ACHN (cell line): ENCODE measurements at regions not wholly inside any gene's neighbourhood (a gene's known extent, or its start where the extent isn't known, plus 50 kb on each side); places are given as distances from the start of the nearest gene placed in this dataset.

Experiments used
- DNase-seq: peaks from one replicate; pipeline ENCODE4 v3.0.0-alpha.2; 2015
- in situ Hi-C: cut with HindIII; loops from 2 replicates; pipeline ENCODE4 v1.10.0; 2017; ENCODE audit warnings: low sequenced_read_pairs, low pct_ligation_motif_present, low pct_unique_long_range_greater_than_20kb

DNA sequence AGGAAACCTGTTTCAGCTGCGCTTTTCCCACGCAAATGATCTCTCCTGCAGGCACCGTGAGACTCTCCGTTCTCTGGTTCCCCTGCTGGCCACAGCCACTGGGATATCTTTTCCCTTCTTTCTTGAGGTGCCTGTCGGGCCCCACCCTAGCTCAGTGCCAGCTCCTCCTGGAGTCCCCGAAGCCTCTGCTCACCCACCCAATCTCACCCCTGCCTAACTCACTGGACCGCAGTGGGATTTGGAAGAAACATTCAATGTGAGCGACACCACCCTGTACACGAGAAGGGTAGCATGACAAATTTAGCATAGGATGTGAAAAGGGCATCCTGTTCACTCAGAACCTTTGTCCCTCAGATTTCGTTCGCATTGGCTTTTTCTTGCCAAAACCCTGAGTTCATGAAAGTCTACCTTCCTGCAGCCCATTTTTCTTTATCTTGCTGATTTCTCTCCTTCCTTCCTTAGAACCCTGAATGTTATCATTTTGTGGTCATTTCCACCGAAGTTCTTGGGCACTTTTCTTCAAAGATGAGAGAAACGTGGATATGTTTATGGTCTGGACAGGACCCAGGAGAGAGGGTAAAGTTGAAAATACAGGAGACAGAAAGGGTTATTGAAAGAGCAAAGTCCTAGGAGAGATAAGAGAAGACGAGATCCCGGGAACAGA lies 63.6 kb upstream of the ELK3 start:
- no peak for DNase-seq
- in situ Hi-C loops = no loop called here

DNA sequence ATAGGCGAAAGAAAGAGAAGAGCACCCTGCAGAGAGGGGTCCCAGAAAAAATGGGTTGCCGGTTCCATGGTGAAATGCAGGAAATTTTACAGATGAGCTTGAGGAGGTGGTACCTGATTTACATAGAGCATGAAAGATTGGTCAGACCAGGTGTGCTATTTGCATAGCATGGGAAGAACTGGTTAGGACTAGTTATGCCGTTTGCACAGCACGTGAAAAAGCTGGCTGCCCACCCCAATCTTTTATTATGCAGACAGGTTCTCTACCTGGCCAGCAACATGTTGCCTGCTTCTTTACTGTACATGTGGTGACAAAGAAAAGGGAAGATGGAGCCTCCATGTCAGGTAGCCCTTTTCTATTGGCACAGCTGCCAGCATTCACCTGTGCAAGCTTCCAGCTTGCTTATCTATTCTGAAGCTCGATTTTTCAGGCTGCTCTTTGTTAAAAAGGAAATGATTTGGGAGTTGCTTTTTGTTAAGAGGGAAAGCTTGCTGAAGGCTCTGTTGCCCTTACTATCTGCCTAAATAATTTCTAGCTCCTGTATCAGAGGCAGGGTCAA lies 62.9 kb upstream of the ELK3 start:
- in situ Hi-C loops = no loop called here

DNA sequence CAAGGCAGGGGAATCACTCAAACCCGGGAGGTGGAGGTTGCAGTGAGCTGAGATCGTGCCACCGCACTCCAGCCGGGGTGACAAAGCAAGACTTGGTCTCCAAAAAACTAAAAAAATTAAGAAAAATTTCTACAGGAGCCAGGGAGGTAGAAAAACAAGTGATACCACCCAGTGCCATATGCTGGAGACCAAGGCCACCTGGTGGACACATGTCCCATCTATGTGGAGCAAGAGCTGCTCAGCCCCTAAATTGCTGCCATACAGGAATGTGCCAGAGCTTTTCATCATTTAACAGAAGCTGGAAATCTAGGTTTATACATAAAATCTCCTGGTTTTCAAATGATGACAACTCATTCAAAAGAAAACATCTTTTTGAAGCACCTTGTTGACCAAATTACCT lies 61.4 kb upstream of the ELK3 start:
- no peak for DNase-seq
- in situ Hi-C loops = no loop called here

More for the DNA sequence above, 62.9 kb upstream of the ELK3 start:
- no peak for DNase-seq

DNA sequence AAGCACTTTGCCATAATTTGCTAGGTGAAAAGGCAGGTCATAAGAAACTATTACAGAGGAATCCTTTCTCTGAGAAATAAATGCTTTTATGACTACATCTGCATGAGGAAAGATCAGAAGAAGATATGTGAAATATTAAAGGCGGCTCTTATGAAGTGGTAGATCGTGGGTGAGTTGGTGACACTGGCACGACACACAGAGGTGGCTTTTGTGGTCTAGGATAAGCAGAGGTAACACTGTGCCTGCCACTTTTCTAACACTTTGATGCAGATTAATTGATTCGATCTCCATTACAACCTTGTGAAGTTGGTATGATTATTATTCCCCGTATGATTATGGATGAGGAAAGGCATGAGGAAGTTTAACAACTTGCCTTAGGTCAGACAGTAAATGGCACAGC lies 60.0 kb upstream of the ELK3 start:
- in situ Hi-C loops = no loop called here
- no peak for DNase-seq

DNA sequence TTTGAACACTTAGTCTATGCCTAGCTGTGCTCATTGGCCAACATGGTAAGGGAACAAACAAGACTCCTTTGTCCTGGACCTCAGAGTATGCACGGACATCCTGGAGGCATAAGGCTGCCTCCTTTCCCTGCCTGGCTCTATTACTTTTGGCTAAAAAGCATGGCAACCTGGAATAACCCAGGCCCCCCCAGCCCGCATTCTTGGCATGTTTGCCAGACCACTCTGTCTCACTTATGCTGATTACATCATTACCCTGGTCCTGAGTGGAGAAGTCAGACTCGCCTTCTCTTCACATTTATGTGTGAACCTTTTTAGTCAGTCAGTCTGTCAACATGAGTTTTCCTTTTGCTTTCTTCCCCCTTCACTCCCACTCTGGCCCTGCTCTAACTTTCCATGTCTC lies 58.0 kb upstream of the ELK3 start:
- peak; percentile 56 for DNase-seq
- in situ Hi-C loops = no loop called here

DNA sequence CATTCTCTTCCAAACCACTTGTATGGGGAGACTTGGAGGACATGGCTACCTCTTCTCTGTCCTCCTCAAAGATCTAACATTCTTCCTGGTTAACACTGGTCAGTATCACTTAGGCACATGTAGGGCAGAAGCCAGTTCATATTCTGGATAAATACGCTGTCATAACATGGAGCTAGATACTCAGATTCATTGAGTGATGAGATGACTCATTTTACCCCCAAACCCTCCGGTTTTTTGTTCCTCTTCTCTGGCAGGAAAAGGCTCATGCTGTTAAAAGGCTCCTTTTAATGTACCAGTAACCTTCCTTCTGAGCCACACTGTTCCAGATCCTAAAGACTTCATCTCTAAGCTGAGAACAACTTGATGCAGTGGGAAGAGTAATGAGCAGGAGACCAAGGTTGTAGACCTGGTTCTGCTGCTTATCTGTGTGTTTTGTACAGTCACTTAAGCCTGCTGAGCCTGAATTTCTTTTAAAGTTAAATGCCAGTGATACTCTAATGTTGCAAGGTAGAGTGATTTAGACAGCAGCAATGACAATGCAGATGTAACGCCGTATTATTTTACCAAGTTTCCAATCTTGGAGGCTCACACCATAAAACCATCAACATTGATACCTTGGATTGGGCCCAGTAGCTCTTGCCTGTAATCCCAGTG lies 57.3 kb upstream of the ELK3 start:
- DNase-seq = no peak
- in situ Hi-C loops = no loop called here

DNA sequence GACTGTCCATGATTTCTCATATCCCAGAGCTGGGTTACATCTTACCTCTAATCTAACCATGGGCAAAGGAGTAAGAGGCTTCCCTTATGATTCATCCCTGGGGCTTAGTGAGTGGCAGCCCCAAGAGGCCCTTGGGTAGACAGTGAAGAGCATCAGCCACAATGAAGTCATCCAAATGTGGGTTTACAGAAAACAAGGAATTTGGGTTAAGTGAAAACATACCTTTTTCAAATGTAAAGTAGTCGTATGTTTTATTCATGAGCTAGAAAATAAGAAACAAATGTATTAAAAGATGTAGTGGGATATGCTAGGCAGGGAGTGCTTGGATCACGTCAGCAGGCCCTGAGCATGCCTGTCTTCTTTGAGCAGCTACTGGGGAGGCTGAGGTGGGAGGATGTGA lies 54.0 kb upstream of the ELK3 start:
- DNase-seq = peak; percentile 9
- in situ Hi-C loops = no loop called here

DNA sequence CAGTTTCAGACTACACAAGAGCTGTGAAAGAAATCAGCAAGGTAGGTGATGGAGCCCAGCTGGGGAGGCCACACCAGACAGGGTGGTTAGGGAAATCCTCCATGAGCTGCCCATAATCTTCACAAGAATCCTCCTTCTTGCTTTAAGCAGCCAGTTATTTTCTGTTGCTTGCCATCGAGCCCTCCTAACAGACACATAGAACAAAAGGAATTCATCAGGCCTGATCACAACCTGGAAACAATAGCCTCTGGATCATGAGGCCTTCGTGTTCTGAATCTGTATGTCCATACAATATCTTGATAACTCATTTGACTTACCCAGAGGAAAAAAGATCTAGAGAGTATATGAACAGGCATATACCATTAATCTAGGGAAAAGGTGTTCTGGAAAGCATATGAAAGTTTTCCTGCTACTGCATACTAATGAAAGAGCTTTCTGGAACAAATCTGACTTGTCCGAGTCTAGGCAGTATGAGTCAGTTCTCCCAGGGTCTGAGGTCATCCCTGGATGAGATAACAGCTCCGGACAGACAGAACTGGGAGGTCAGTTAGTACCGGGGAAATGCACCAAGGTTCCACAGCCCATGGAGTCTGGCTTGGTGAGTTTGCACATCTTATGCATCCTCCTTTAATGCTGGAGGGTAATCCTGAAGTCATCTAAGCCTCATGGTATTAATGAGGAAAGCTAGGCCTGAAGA lies 52.8 kb upstream of the ELK3 start:
- peak; percentile 31 for DNase-seq
- in situ Hi-C loops = no loop called here

DNA sequence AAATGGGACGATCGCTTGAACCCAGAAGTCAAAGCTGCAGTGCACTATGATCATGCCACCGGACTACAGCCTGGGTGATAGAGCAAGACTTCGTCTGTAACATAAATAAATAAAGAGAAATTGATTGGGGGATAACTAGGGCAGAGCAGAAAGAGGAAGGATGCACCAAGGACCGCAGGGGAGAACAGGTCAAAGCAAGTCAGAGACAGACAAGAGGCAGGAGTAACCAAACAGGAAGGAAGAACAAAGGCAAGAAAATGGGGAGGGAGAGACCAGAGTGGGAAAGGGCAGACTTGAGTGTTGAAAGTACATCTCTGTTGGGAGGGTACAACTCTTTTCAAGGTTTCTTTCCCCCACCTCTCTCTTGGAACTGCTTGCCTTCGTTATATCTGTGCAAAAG lies 50.8 kb upstream of the ELK3 start:
- in situ Hi-C loops = no loop called here

DNA sequence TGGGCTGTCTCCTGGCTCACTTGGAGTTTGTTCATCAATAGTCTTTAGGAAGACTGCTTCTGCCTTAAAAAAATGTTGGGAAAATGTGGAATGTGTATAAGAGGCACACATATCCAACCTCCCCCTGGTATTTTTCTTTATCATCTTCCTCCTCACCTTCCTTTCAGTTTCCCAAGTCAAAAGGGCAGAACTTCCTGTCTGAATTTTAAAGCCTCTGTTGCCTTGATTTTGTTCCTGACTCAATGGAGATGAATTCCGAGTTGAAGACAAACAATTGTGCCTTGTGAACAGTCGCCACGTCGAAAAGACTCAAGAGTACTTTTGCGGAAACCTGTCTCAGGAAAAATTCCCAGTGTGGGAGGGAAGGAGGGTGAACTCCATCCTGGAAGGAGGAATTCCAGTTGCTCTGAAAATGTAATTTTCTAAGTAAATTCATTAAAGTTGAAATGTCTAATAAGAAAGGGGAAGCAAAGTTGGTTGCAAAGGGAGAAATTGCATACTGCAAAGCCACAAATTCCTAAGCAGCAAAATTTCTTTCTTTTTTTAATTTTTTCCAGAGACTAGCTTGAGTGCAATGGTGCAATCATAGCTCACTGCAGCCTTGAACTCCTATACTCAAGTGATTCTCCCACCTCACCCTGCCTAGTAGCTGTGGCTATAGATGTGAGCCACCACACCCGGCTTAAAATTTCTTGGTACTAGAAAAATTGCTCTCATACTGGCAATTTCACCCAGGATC lies 50.2 kb upstream of the ELK3 start:
- DNase-seq = no peak
- in situ Hi-C loops = no loop called here

More for the DNA sequence above, 50.8 kb upstream of the ELK3 start:
- no peak for DNase-seq
